ENCODE measurements at regions not wholly inside any gene's neighbourhood (a gene's known extent, or its start where the extent isn't known, plus 50 kb on each side); places are given as distances from the start of the nearest gene placed in this dataset.

- TF ChIP-seq EGR1 (IDR thresholded peaks at IDR 0.05) (no peak), MAX (IDR thresholded peaks at IDR 0.05) (no peak), ZBTB7A (IDR thresholded peaks at IDR 0.05; ENCODE audit: low read depth) (no peak), FOXM1 (IDR thresholded peaks at IDR 0.05; ENCODE audit: borderline replicate concordance, low read depth) (no peak), CEBPB (IDR thresholded peaks at IDR 0.05) (no peak), CREB1 (IDR thresholded peaks at IDR 0.05; ENCODE audit: low read depth) (no peak), TCF12 (IDR thresholded peaks at IDR 0.05; ENCODE audit: low read depth) (no peak), REST (IDR thresholded peaks at IDR 0.05; ENCODE audit: low read depth) (no peak), NFIC (IDR thresholded peaks at IDR 0.05) (no peak), TAF1 (IDR thresholded peaks at IDR 0.05; ENCODE audit: low read depth) (no peak), YY1 (IDR thresholded peaks at IDR 0.05; ENCODE audit: low read depth) (no peak)
Observed at GRCh38 chr2:236862526-236862925, 223.2 kb upstream of the COPS8 start.

- no peak for TF ChIP-seq TCF12 (IDR thresholded peaks at IDR 0.05; ENCODE audit: low read depth)
- TF ChIP-seq FOXM1 (IDR thresholded peaks at IDR 0.05; ENCODE audit: borderline replicate concordance, low read depth) = no peak
- TF ChIP-seq TAF1 (IDR thresholded peaks at IDR 0.05; ENCODE audit: low read depth) = no peak
- no peak for TF ChIP-seq REST (IDR thresholded peaks at IDR 0.05; ENCODE audit: low read depth)
- TF ChIP-seq RAD21 (IDR thresholded peaks at IDR 0.05; ENCODE audit: low read depth) = no peak
Observed at GRCh38 chr2:236862961-236863728, 222.5 kb upstream of the COPS8 start.

- TF ChIP-seq EGR1 (IDR thresholded peaks at IDR 0.05) (no peak), USF1 (IDR thresholded peaks at IDR 0.05) (no peak), EP300 (IDR thresholded peaks at IDR 0.05; ENCODE audit: borderline replicate concordance) (no peak), RAD21 (IDR thresholded peaks at IDR 0.05; ENCODE audit: low read depth) (no peak), CREB1 (IDR thresholded peaks at IDR 0.05; ENCODE audit: low read depth) (no peak), CEBPB (IDR thresholded peaks at IDR 0.05) (no peak), TAF1 (IDR thresholded peaks at IDR 0.05; ENCODE audit: low read depth) (no peak)
Observed at GRCh38 chr2:236863729-236864126, 222.0 kb upstream of the COPS8 start.

GRCh38 chr2:236865052-236865451, 220.6 kb upstream of the COPS8 start:
- TF ChIP-seq TAF1 (IDR thresholded peaks at IDR 0.05; ENCODE audit: low read depth) = no peak

- TF ChIP-seq RAD21 (IDR thresholded peaks at IDR 0.05; ENCODE audit: low read depth) (no peak), TEAD4 (IDR thresholded peaks at IDR 0.05) (no peak), NFIC (IDR thresholded peaks at IDR 0.05) (no peak), FOXM1 (IDR thresholded peaks at IDR 0.05; ENCODE audit: borderline replicate concordance, low read depth) (no peak), USF1 (IDR thresholded peaks at IDR 0.05) (no peak), EGR1 (IDR thresholded peaks at IDR 0.05) (no peak), CEBPB (IDR thresholded peaks at IDR 0.05) (no peak), EP300 (IDR thresholded peaks at IDR 0.05; ENCODE audit: borderline replicate concordance) (no peak), YY1 (IDR thresholded peaks at IDR 0.05; ENCODE audit: low read depth) (no peak), CREB1 (IDR thresholded peaks at IDR 0.05; ENCODE audit: low read depth) (no peak)
Observed at GRCh38 chr2:236866542-236867340, 218.9 kb upstream of the COPS8 start.

GRCh38 chr2:236867441-236868260, 218.0 kb upstream of the COPS8 start:
- no peak for TF ChIP-seq CREB1 (IDR thresholded peaks at IDR 0.05; ENCODE audit: low read depth)
- no peak for TF ChIP-seq MAX (IDR thresholded peaks at IDR 0.05)
- TF ChIP-seq TAF1 (IDR thresholded peaks at IDR 0.05; ENCODE audit: low read depth) = no peak
- no peak for TF ChIP-seq TCF12 (IDR thresholded peaks at IDR 0.05; ENCODE audit: low read depth)
- no peak for TF ChIP-seq CEBPB (IDR thresholded peaks at IDR 0.05)
- no peak for TF ChIP-seq TEAD4 (IDR thresholded peaks at IDR 0.05)
- TF ChIP-seq YY1 (IDR thresholded peaks at IDR 0.05; ENCODE audit: low read depth) = no peak

Measured in Ishikawa (cell line).